KMS-11 (cell line): ENCODE measurements at regions not wholly inside any gene's neighbourhood (a gene's known extent, or its start where the extent isn't known, plus 50 kb on each side); places are given as distances from the start of the nearest gene placed in this dataset.

ENCODE experiments used
- H2AFZ ChIP-seq: fragments of 200-600 bp; sonication (generic); 2 replicates; pipeline ENCODE4 v1.6.1; 2016; ENCODE audit warnings: antibody characterized with exemption, mixed run types, low read depth
- H3K27ac ChIP-seq: fragments of 200-600 bp; sonication (generic); 2 replicates; pipeline ENCODE4 v1.6.1; 2016; ENCODE audit warnings: mild to moderate bottlenecking, mixed run types
- H3K27me3 ChIP-seq: fragments of 200-600 bp; sonication (generic); 2 replicates; pipeline ENCODE4 v1.6.1; 2017; ENCODE audit warnings: mild to moderate bottlenecking, low read depth, mixed run types, moderate library complexity; ENCODE audit not compliant: insufficient read depth
- H3K36me3 ChIP-seq: fragments of 200-600 bp; sonication (generic); 2 replicates; pipeline ENCODE4 v1.6.1; 2017; ENCODE audit warnings: mild to moderate bottlenecking, mixed run types; ENCODE audit not compliant: insufficient read depth
- H3K4me1 ChIP-seq: fragments of 200-600 bp; sonication (generic); 2 replicates; pipeline ENCODE4 v1.6.1; 2016; ENCODE audit warnings: mild to moderate bottlenecking, low read depth, mixed run types; ENCODE audit not compliant: poor library complexity, severe bottlenecking
- H3K4me2 ChIP-seq: fragments of 200-600 bp; sonication (generic); 2 replicates; pipeline ENCODE4 v1.7.0; 2016; ENCODE audit warnings: mild to moderate bottlenecking, mixed run types
- H3K4me3 ChIP-seq: fragments of 200-600 bp; sonication (generic); IDR thresholded peaks from 2 replicates; pipeline ENCODE4 v1.6.1; 2017; ENCODE audit warnings: low read depth, low read length, mixed read lengths; ENCODE audit not compliant: insufficient read depth
- H3K79me2 ChIP-seq: fragments of 200-600 bp; sonication (generic); 2 replicates; pipeline ENCODE4 v1.6.1; 2016; ENCODE audit warnings: low read depth, mixed run types; ENCODE audit not compliant: insufficient read depth
- H3K9ac ChIP-seq: fragments of 200-600 bp; sonication (generic); 2 replicates; pipeline ENCODE4 v1.6.1; 2016; ENCODE audit warnings: mild to moderate bottlenecking, mixed run types
- H4K20me1 ChIP-seq: fragments of 200-600 bp; sonication (generic); 2 replicates; pipeline ENCODE4 v1.6.1; 2016; ENCODE audit warnings: mild to moderate bottlenecking, mixed run types; ENCODE audit not compliant: insufficient read depth
- CTCF ChIP-seq: fragments of 200-600 bp; sonication (generic); conservative IDR thresholded peaks from 2 replicates; pipeline ENCODE4 v1.6.1; 2017; ENCODE audit warnings: low read depth, mild to moderate bottlenecking, antibody characterized with exemption, low read length, moderate library complexity, mixed read lengths

- Histone ChIP-seq H3K4me2 (no peak overlapping the region), H3K4me1 (no peaks in the 10 kb centered on the region), H3K9ac (no peak overlapping the region), H3K4me3 (no peak overlapping the region), H2AFZ (no peak overlapping the region), H4K20me1 (no peaks in the 10 kb centered on the region), H3K27me3 (no peaks in the 10 kb centered on the region), H3K79me2 (no peaks in the 10 kb centered on the region), H3K27ac (no peak overlapping the region), H3K36me3 (no peaks in the 10 kb centered on the region)
- TF ChIP-seq CTCF: no peak
Observed at GRCh38 chr10:78479467-78479866, 445.8 kb downstream of the RPS24 start.

DNA sequence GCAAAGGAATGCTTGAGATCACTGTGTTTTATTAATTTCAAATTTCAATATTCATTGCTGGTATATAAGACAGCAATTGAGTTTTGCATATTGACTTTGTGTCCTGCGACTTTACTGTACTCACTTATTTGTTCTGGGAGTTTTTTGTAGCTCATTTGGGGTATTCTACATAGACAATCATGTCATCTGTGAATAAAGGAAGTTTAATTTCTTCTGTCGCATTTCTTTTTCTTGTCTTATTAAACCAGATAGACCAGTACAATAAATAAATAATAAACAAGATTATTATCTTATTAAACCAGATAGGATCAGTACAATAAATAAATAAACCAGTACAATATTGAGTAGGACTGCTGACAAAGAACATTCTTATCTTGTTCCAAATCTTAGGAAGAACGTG lies 448.2 kb downstream of the RPS24 start:
- no peaks in the 10 kb centered on the region for H3K27me3 ChIP-seq
- H3K79me2 ChIP-seq: no peaks in the 10 kb centered on the region
- no peak overlapping the region for H3K27ac ChIP-seq
- H3K4me2 ChIP-seq: no peak overlapping the region
- H3K4me3 ChIP-seq: no peak overlapping the region
- no peaks in the 10 kb centered on the region for H4K20me1 ChIP-seq
- TF ChIP-seq CTCF: no peak
- no peaks in the 10 kb centered on the region for H3K4me1 ChIP-seq
- H3K9ac ChIP-seq: no peak overlapping the region
- no peaks in the 10 kb centered on the region for H3K36me3 ChIP-seq
- H2AFZ ChIP-seq: no peak overlapping the region

DNA sequence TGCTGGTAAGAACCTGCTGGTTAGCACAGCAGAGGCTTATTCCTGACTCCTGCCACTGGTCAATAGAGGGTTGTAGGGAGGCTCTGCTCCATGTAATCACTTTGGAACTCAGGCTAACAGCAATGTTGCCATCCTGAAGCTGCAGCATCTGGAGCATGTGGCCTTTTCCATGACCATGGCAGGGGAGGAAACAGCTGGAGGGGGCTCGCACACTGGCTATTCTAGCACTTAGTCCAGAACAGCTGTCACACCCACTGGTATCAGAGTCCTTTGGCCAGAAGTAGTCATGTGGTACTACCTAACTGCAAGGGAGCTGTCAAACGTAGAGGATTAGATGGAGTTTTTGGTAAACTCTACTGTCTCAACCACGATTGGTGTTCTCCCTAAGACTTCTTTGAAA lies 450.0 kb downstream of the RPS24 start:
- Histone ChIP-seq H3K4me1 (no peaks in the 10 kb centered on the region), H2AFZ (no peak overlapping the region), H3K4me2 (no peak overlapping the region), H3K27me3 (no peaks in the 10 kb centered on the region), H3K9ac (no peak overlapping the region), H4K20me1 (no peaks in the 10 kb centered on the region), H3K36me3 (no peaks in the 10 kb centered on the region), H3K79me2 (no peaks in the 10 kb centered on the region), H3K27ac (no peak overlapping the region), H3K4me3 (no peak overlapping the region)
- TF ChIP-seq CTCF: no peak

DNA sequence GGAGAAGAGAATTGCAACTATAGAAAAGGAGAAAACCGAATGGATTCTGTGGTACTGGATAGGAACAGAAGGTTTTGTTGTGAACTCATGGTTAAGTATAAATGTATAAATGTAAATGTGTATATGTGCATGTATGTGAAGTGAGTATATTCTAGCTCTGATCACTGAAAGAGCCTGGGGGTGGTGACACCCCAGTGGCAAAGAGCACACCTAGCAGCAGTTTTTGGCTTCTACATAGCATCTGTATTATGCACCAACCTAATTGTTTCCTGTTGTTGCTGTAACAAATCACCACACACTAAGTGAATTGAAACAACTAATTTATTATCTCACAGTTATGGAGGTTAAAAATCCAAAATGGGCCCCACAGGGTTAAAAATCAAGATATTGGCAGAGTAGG lies 455.4 kb downstream of the RPS24 start:
- Histone ChIP-seq H2AFZ (no peak overlapping the region), H3K36me3 (no peaks in the 10 kb centered on the region), H3K79me2 (no peaks in the 10 kb centered on the region), H3K4me1 (no peaks in the 10 kb centered on the region), H3K27ac (no peak overlapping the region), H3K9ac (no peak overlapping the region), H3K27me3 (no peaks in the 10 kb centered on the region), H4K20me1 (no peaks in the 10 kb centered on the region), H3K4me2 (no peak overlapping the region), H3K4me3 (no peak overlapping the region)
- no peak for TF ChIP-seq CTCF

DNA sequence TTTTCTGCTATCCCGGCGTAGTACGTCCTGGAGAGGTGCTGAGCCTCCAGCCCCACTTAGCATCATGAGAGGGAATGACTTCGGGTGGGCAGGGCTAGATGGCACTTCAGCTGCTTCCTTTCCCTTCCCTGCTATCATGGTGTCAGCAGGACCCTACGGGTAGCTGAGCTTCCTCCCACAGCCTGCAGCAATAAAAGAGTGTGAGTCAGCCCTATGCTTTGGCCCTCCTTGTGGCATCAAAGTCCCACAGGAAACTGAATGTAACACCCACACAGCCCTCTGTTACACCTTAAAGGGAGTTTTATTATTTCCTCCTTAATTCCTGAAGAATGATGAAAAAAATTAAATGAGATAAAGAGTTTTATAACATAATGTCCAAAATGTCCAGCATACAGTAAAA lies 458.1 kb downstream of the RPS24 start:
- Histone ChIP-seq H3K27me3 (no peaks in the 10 kb centered on the region), H4K20me1 (no peaks in the 10 kb centered on the region), H3K4me3 (no peak overlapping the region), H3K27ac (no peak overlapping the region), H3K4me2 (no peak overlapping the region), H3K9ac (no peak overlapping the region), H3K36me3 (no peaks in the 10 kb centered on the region), H2AFZ (no peak overlapping the region), H3K4me1 (no peaks in the 10 kb centered on the region), H3K79me2 (no peaks in the 10 kb centered on the region)
- TF ChIP-seq CTCF: no peak
